ENCODE measurements at regions not wholly inside any gene's neighbourhood (a gene's known extent, or its start where the extent isn't known, plus 50 kb on each side); places are given as distances from the start of the nearest gene placed in this dataset.

GRCh38 chrX:65451663-65452062, 82.9 kb downstream of the LAS1L start:
- peak in 1 of 3 experiments; percentile 9 for TF ChIP-seq CTCF (IDR thresholded peaks at IDR 0.05)
- no peak for TF ChIP-seq POLR2A (IDR thresholded peaks at IDR 0.05; ENCODE audit: low read depth)
- no peak for TF ChIP-seq POLR2AphosphoS5 (IDR thresholded peaks at IDR 0.05)
